HEK293 (cell line): ENCODE measurements at regions not wholly inside any gene's neighbourhood (a gene's known extent, or its start where the extent isn't known, plus 50 kb on each side); places are given as distances from the start of the nearest gene placed in this dataset.

Experiments
- CTCF ChIA-PET: fragments of 350-600 bp; formaldehyde crosslinking; extraction: SDS; loops from one replicate; lab custom pipeline; 2021; ENCODE audit warnings: antibody characterized with exemption; lab: Yijun Ruan, JAX
- POLR2A ChIA-PET: fragments of 300-600 bp; formaldehyde crosslinking; extraction: SDS; loops from one replicate; lab custom pipeline; 2020; ENCODE audit warnings: antibody characterized with exemption, inconsistent platforms; lab: Yijun Ruan, JAX
- H3K27ac ChIP-seq: fragments of 200-500 bp; sonication (Bioruptor generic); 2 replicates; pipeline ENCODE4 v1.5.1; 2014; ENCODE audit warnings: low read depth, low read length, control low read depth, inconsistent platforms; ENCODE audit errors: extremely low read depth
- H3K36me3 ChIP-seq, 2 experiments: fragments of 200-500 bp in 1 of 2; sonication (Bioruptor generic) in 1 of 2; 1 replicate in 1 of 2; 2 replicates in 1 of 2; pipeline ENCODE4 v1.5.1; 2014 to 2017; ENCODE audit warnings: inconsistent platforms in 2 of 2, low read length in 2 of 2; ENCODE audit not compliant: control insufficient read depth in 2 of 2, insufficient read depth in 1 of 2
- H3K4me1 ChIP-seq: fragments of 200-500 bp; sonication (Bioruptor generic); 2 replicates; pipeline ENCODE4 v1.5.1; 2014; ENCODE audit warnings: mild to moderate bottlenecking, low read length, inconsistent platforms; ENCODE audit not compliant: control insufficient read depth, insufficient read depth
- H3K4me3 ChIP-seq: 2 replicates; pipeline ENCODE4 v1.5.1; 2011; ENCODE audit warnings: low read depth, mild to moderate bottlenecking, control low read depth, low read length, moderate library complexity
- H3K9me3 ChIP-seq: fragments of 200-500 bp; sonication (Bioruptor generic); 2 replicates; pipeline ENCODE4 v1.5.1; 2014; ENCODE audit warnings: low read depth, low read length, inconsistent platforms; ENCODE audit not compliant: control insufficient read depth, insufficient read depth
- ELK4 ChIP-seq: IDR thresholded peaks from 2 replicates; pipeline ENCODE4 v1.6.1; 2011; ENCODE audit warnings: mild to moderate bottlenecking, low read depth, low read length, borderline replicate concordance
- ZBTB48 ChIP-seq: fragments of 450-650 bp; formaldehyde crosslinking; IDR thresholded peaks from 2 replicates; pipeline ENCODE4 v1.5.1; 2016; ENCODE audit warnings: missing biosample characterization, missing genetic modification characterization
- ZFP41 ChIP-seq: fragments of 450-650 bp; formaldehyde crosslinking; IDR thresholded peaks from 2 replicates; pipeline ENCODE4 v1.5.1; 2016; ENCODE audit warnings: missing biosample characterization, missing genetic modification characterization, borderline replicate concordance
- ZNF132 ChIP-seq: fragments of 450-650 bp; formaldehyde crosslinking; IDR thresholded peaks from 2 replicates; pipeline ENCODE4 v1.5.1; 2017; ENCODE audit warnings: missing biosample characterization, missing genetic modification characterization, borderline replicate concordance
- ZNF146 ChIP-seq: fragments of 450-650 bp; formaldehyde crosslinking; IDR thresholded peaks from 2 replicates; pipeline ENCODE4 v1.5.1; 2016; ENCODE audit warnings: missing biosample characterization, missing genetic modification characterization
- ZNF157 ChIP-seq: fragments of 450-650 bp; formaldehyde crosslinking; IDR thresholded peaks from 2 replicates; pipeline ENCODE4 v1.5.1; 2016; ENCODE audit warnings: missing biosample characterization, missing genetic modification characterization
- ZNF18 ChIP-seq: fragments of 450-650 bp; formaldehyde crosslinking; IDR thresholded peaks from 2 replicates; pipeline ENCODE4 v1.5.1; 2016; ENCODE audit warnings: missing biosample characterization, missing genetic modification characterization
- ZNF362 ChIP-seq: fragments of 450-650 bp; formaldehyde crosslinking; IDR thresholded peaks from 2 replicates; pipeline ENCODE4 v1.5.1; 2016; ENCODE audit warnings: missing biosample characterization, missing genetic modification characterization
- ZNF449 ChIP-seq: fragments of 450-650 bp; formaldehyde crosslinking; IDR thresholded peaks from 2 replicates; pipeline ENCODE4 v1.5.1; 2017; ENCODE audit warnings: missing biosample characterization, mild to moderate bottlenecking, missing genetic modification characterization, moderate library complexity
- ZNF530 ChIP-seq: fragments of 450-650 bp; formaldehyde crosslinking; IDR thresholded peaks from 2 replicates; pipeline ENCODE4 v1.5.1; 2016; ENCODE audit warnings: low read depth, missing biosample characterization, missing genetic modification characterization
- ZNF596 ChIP-seq: fragments of 450-650 bp; IDR thresholded peaks from 2 replicates; pipeline ENCODE4 v1.5.0; 2018; ENCODE audit warnings: missing biosample characterization, mild to moderate bottlenecking, missing genetic modification characterization, moderate library complexity
- ZNF600 ChIP-seq: fragments of 450-650 bp; formaldehyde crosslinking; IDR thresholded peaks from 2 replicates; pipeline ENCODE4 v1.5.1; 2016; ENCODE audit warnings: missing biosample characterization, missing genetic modification characterization
- ZNF610 ChIP-seq: fragments of 450-650 bp; formaldehyde crosslinking; IDR thresholded peaks from 2 replicates; pipeline ENCODE4 v1.5.1; 2016; ENCODE audit warnings: missing biosample characterization, missing genetic modification characterization, borderline replicate concordance
- ZNF623 ChIP-seq: fragments of 450-650 bp; formaldehyde crosslinking; IDR thresholded peaks from 2 replicates; pipeline ENCODE4 v1.5.1; 2016; ENCODE audit warnings: missing biosample characterization, missing genetic modification characterization
- ZNF639 ChIP-seq: fragments of 450-650 bp; formaldehyde crosslinking; IDR thresholded peaks from 2 replicates; pipeline ENCODE4 v1.5.1; 2016; ENCODE audit warnings: missing biosample characterization, missing genetic modification characterization
- ZNF645 ChIP-seq: fragments of 450-650 bp; formaldehyde crosslinking; IDR thresholded peaks from 2 replicates; pipeline ENCODE4; 2016; ENCODE audit warnings: missing biosample characterization, missing genetic modification characterization
- ZNF658 ChIP-seq: fragments of 450-650 bp; formaldehyde crosslinking; IDR thresholded peaks from 2 replicates; pipeline ENCODE4; 2016; ENCODE audit warnings: missing biosample characterization, missing genetic modification characterization
- ZNF660 ChIP-seq: fragments of 450-650 bp; IDR thresholded peaks from 2 replicates; pipeline ENCODE4 v1.5.1; 2018; ENCODE audit warnings: missing biosample characterization, mild to moderate bottlenecking, missing genetic modification characterization
- ZNF701 ChIP-seq: fragments of 450-650 bp; formaldehyde crosslinking; IDR thresholded peaks from 2 replicates; pipeline ENCODE4 v1.5.1; 2016; ENCODE audit warnings: missing biosample characterization, missing genetic modification characterization
- ZNF747 ChIP-seq: fragments of 450-650 bp; formaldehyde crosslinking; IDR thresholded peaks from 2 replicates; pipeline ENCODE4 v1.5.1; 2016; ENCODE audit warnings: missing biosample characterization, missing genetic modification characterization

GRCh38 chr4:162894387-162894786, 272.3 kb downstream of the NAF1 start:
- Histone ChIP-seq H3K4me1 (no peaks in the 10 kb centered on the region), H3K27ac (no peak overlapping the region), H3K9me3 (no peaks in the 10 kb centered on the region), H3K36me3 (no peaks in the 10 kb centered on the region), H3K4me3 (no peak overlapping the region)
- ChIA-PET CTCF (no interaction called here), POLR2A (no interaction called here)
- TF ChIP-seq ZNF146 (tag by site-specific recombination), result no peak
- no peak for TF ChIP-seq ZFP41 (tag by site-specific recombination)
- TF ChIP-seq ELK4, result no peak
- TF ChIP-seq ZNF623 (tag by site-specific recombination), result no peak
- TF ChIP-seq ZNF639 (tag by site-specific recombination), result no peak
- no peak for TF ChIP-seq ZNF596 (tag by site-specific recombination)
- no peak for TF ChIP-seq ZNF362
- TF ChIP-seq ZNF600 (tag by site-specific recombination), result no peak
- TF ChIP-seq ZNF660 (tag by site-specific recombination), result no peak
- TF ChIP-seq ZNF449 (tag by site-specific recombination), result no peak
- no peak for TF ChIP-seq ZNF610 (tag by site-specific recombination)
- no peak for TF ChIP-seq ZNF18 (tag by site-specific recombination)
- no peak for TF ChIP-seq ZNF132 (tag by site-specific recombination)
- TF ChIP-seq ZNF157 (tag by site-specific recombination), result no peak
- TF ChIP-seq ZNF658, result no peak
- no peak for TF ChIP-seq ZNF747 (tag by site-specific recombination)
- no peak for TF ChIP-seq ZBTB48 (tag by site-specific recombination)
- TF ChIP-seq ZNF645 (tag by site-specific recombination), result no peak
- TF ChIP-seq ZNF530 (tag by site-specific recombination), result no peak
- no peak for TF ChIP-seq ZNF701 (tag by site-specific recombination)
